ENCODE measurements at regions not wholly inside any gene's neighbourhood (a gene's known extent, or its start where the extent isn't known, plus 50 kb on each side); places are given as distances from the start of the nearest gene placed in this dataset.

GRCh38 chr1:25095635-25096200, 136.6 kb downstream of the SYF2 start:
- H3K23me2 ChIP-seq (ENCODE audit: insufficient read length, low read depth, low read length, poor library complexity, severe bottlenecking), result no peaks in the 10 kb centered on the region
- peaks cover 5 to 13% of the 10 kb centered on the region in 2 experiments for H3K4me1 Mint-ChIP-seq
- DNase-seq, result no peak
- TF ChIP-seq CTCF (conservative IDR thresholded peaks at IDR 0.05), result no peak
- no peak overlapping the region for H4K8ac ChIP-seq (replicated peaks; ENCODE audit: insufficient read length, low read depth, low read length)
- no peak overlapping the region for H3K4me3 Mint-ChIP-seq
- H3T11ph ChIP-seq (ENCODE audit: low read length), result no peak overlapping the region
- H2BK120ac ChIP-seq (ENCODE audit: low read depth, low read length, poor library complexity, severe bottlenecking), result no peak overlapping the region
- H3K36me3 Mint-ChIP-seq (ENCODE audit: insufficient read depth in 1 of 3, low read depth in 3 of 3), result no peaks in the 10 kb centered on the region; a peak in 1 of 7 replicates
- no peak overlapping the region for H2AK5ac ChIP-seq (ENCODE audit: insufficient read length, low read length)
- H3K23ac ChIP-seq (ENCODE audit: insufficient read length, low read depth, low read length), result no peak overlapping the region
- H4K5ac ChIP-seq (ENCODE audit: insufficient read length, low read depth, low read length), result no peak overlapping the region
- H3K27me3 ChIP-seq (ENCODE audit: insufficient read depth, low read length), result no peaks in the 10 kb centered on the region
- no peaks in the 10 kb centered on the region for H3K9me3 ChIP-seq (ENCODE audit: control insufficient read depth, low read depth, low read length)
- H2AFZ ChIP-seq (ENCODE audit: low read length), result no peak overlapping the region
- no CpG with 5 or more reads among the region's 5 CpGs for WGBS (ENCODE audit: extremely low coverage, insufficient read length, low lambda C conversion rate)
- no peak overlapping the region for H2BK20ac ChIP-seq (ENCODE audit: low read depth, low read length, poor library complexity, severe bottlenecking)
- no peak overlapping the region for H4K91ac ChIP-seq (ENCODE audit: insufficient read length, low read depth, low read length)
- H3K4ac ChIP-seq (ENCODE audit: low read depth, low read length), result no peak overlapping the region
- H2BK15ac ChIP-seq (ENCODE audit: low read depth, low read length), result no peak overlapping the region
- H3K4me1 ChIP-seq (ENCODE audit: insufficient read depth, low read length), result no peaks in the 10 kb centered on the region
- H2BK5ac ChIP-seq (ENCODE audit: insufficient read length, low read length), result no peak overlapping the region
- H3K18ac ChIP-seq (ENCODE audit: insufficient read length, low read depth, low read length), result no peak overlapping the region
- no peaks in the 10 kb centered on the region for H3K79me2 ChIP-seq (ENCODE audit: insufficient read depth, low read length)
- H3K79me1 ChIP-seq (ENCODE audit: insufficient read depth, low read depth, low read length, poor library complexity, severe bottlenecking), result no peaks in the 10 kb centered on the region
- no peak overlapping the region for H3K14ac ChIP-seq (ENCODE audit: insufficient read depth, low read length)
- no peak overlapping the region for H3K27ac ChIP-seq (ENCODE audit: insufficient read length, low read depth, low read length)
- H3K27ac Mint-ChIP-seq, result no peak overlapping the region
- H3K27me3 Mint-ChIP-seq (ENCODE audit: low read depth), result peaks cover 4% of the 10 kb centered on the region
- no peak overlapping the region for H3K9ac ChIP-seq (ENCODE audit: extremely low read depth, insufficient read length, low read length)
- H2BK12ac ChIP-seq (ENCODE audit: insufficient read length, low read depth, low read length), result no peak overlapping the region
- H4K20me1 ChIP-seq (ENCODE audit: control insufficient read depth, insufficient read depth, insufficient read length), result no peaks in the 10 kb centered on the region
- H3K9me3 Mint-ChIP-seq, result peaks cover 0 to 3% of the 10 kb centered on the region in 2 experiments; a peak in 2 of 5 replicates
- no peak overlapping the region for H3K4me2 ChIP-seq (ENCODE audit: insufficient read depth, insufficient read length, low read length)
- no peak overlapping the region for H3K56ac ChIP-seq (ENCODE audit: insufficient read length, low read depth, low read length)

Measured in H9 (cell line).